ENCODE measurements at regions not wholly inside any gene's neighbourhood (a gene's known extent, or its start where the extent isn't known, plus 50 kb on each side); places are given as distances from the start of the nearest gene placed in this dataset.

- no peak for DNase-seq (ENCODE audit: low spot score)
These were observed 67.2 kb upstream of the DRD2 start for GRCh38 chr11:113542420-113542819.

GRCh38 chr11:113540416-113541330 is 65.5 kb upstream of the DRD2 start:
- Mint-ChIP-seq H3K4me3 (ENCODE audit: unreplicated experiment) (no peak overlapping the region), H3K4me1 (ENCODE audit: unreplicated experiment) (no peaks in the 10 kb centered on the region), H3K9me3 (ENCODE audit: unreplicated experiment) (no peaks in the 10 kb centered on the region), H3K27me3 (ENCODE audit: unreplicated experiment) (no peaks in the 10 kb centered on the region), H3K36me3 (ENCODE audit: low read depth, unreplicated experiment) (no peaks in the 10 kb centered on the region), H3K27ac (ENCODE audit: unreplicated experiment) (no peak overlapping the region)
- DNase-seq (ENCODE audit: low spot score) = no peak
- no peak for TF ChIP-seq CTCF (IDR thresholded peaks at IDR 0.05; ENCODE audit: unreplicated experiment)

More at GRCh38 chr11:113542420-113542819, 67.2 kb upstream of the DRD2 start:
- H3K4me3 Mint-ChIP-seq (ENCODE audit: unreplicated experiment) = no peak overlapping the region
- H3K9me3 Mint-ChIP-seq (ENCODE audit: unreplicated experiment) = no peaks in the 10 kb centered on the region
- TF ChIP-seq CTCF (IDR thresholded peaks at IDR 0.05; ENCODE audit: unreplicated experiment) = no peak
- H3K36me3 Mint-ChIP-seq (ENCODE audit: low read depth, unreplicated experiment) = no peaks in the 10 kb centered on the region
- no peak overlapping the region for H3K27ac Mint-ChIP-seq (ENCODE audit: unreplicated experiment)
- H3K27me3 Mint-ChIP-seq (ENCODE audit: unreplicated experiment) = no peaks in the 10 kb centered on the region
- H3K4me1 Mint-ChIP-seq (ENCODE audit: unreplicated experiment) = no peaks in the 10 kb centered on the region

GRCh38 chr11:113538451-113539412 is 63.5 kb upstream of the DRD2 start:
- Mint-ChIP-seq H3K36me3 (ENCODE audit: low read depth, unreplicated experiment) (no peaks in the 10 kb centered on the region), H3K27ac (ENCODE audit: unreplicated experiment) (no peak overlapping the region), H3K4me1 (ENCODE audit: unreplicated experiment) (no peaks in the 10 kb centered on the region), H3K4me3 (ENCODE audit: unreplicated experiment) (no peak overlapping the region), H3K27me3 (ENCODE audit: unreplicated experiment) (no peaks in the 10 kb centered on the region), H3K9me3 (ENCODE audit: unreplicated experiment) (no peaks in the 10 kb centered on the region)
- no peak for TF ChIP-seq CTCF (IDR thresholded peaks at IDR 0.05; ENCODE audit: unreplicated experiment)
- no peak for DNase-seq (ENCODE audit: low spot score)

DNA sequence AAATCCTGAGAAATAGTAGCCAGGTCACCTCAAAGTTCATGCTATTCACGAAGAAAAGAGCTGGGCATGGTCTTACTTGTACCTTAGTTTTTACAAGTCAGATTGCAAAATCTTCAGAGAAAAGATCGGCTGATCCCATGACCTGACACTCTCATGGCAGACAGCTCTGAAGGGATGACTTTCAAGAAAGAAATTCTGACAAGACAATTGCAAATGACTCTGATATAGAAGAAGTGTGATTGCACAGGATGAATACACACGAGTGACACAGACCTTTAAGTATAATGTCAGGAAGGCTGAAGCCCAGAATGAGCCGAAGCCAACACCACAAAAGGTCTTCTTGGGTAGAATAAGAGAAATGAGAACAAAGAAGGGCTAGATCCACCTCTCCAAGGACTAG is 59.4 kb upstream of the DRD2 start:
- Mint-ChIP-seq H3K36me3 (ENCODE audit: low read depth, unreplicated experiment) (no peaks in the 10 kb centered on the region), H3K4me3 (ENCODE audit: unreplicated experiment) (no peak overlapping the region), H3K4me1 (ENCODE audit: unreplicated experiment) (peaks cover 4% of the 10 kb centered on the region), H3K9me3 (ENCODE audit: unreplicated experiment) (no peaks in the 10 kb centered on the region), H3K27ac (ENCODE audit: unreplicated experiment) (no peak overlapping the region), H3K27me3 (ENCODE audit: unreplicated experiment) (peaks cover 2% of the 10 kb centered on the region)
- no peak for TF ChIP-seq CTCF (IDR thresholded peaks at IDR 0.05; ENCODE audit: unreplicated experiment)
- DNase-seq (ENCODE audit: low spot score) = no peak
